GM23338 (cell line): ENCODE measurements at regions not wholly inside any gene's neighbourhood (a gene's known extent, or its start where the extent isn't known, plus 50 kb on each side); places are given as distances from the start of the nearest gene placed in this dataset.

Experiments
- ATAC-seq: fragments of 200-7000 bp; cut with Tn5 transposase; 3 replicates; pipeline ENCODE4 v1.9.1; 2020
- DNase-seq: peaks from one replicate; pipeline ENCODE4 v3.0.0-alpha.2; 2015; ENCODE audit warnings: low spot score
- H2AFZ ChIP-seq: fragments of 200-600 bp; sonication (generic); 2 replicates; pipeline ENCODE4 v1.8.0; 2016; ENCODE audit warnings: antibody characterized with exemption, mild to moderate bottlenecking, moderate library complexity
- H3F3A ChIP-seq: fragments of 200-600 bp; sonication (generic); replicated peaks from 2 replicates; pipeline ENCODE4 v1.8.0; 2017; ENCODE audit warnings: antibody characterized with exemption, mixed run types, low read depth
- H3K27ac ChIP-seq: fragments of 200-600 bp; sonication (generic); 2 replicates; pipeline ENCODE4 v1.6.1; 2016; ENCODE audit warnings: low read depth
- H3K27me3 ChIP-seq: fragments of 200-600 bp; sonication (generic); 2 replicates; pipeline ENCODE4 v1.8.0; 2016; ENCODE audit warnings: mild to moderate bottlenecking, mixed run types, moderate library complexity; ENCODE audit not compliant: insufficient read depth
- H3K36me3 ChIP-seq: fragments of 200-600 bp; sonication (generic); 2 replicates; pipeline ENCODE4 v1.8.0; 2016; ENCODE audit warnings: mild to moderate bottlenecking; ENCODE audit not compliant: insufficient read depth
- H3K4me1 ChIP-seq: fragments of 200-600 bp; sonication (generic); 2 replicates; pipeline ENCODE4 v1.8.0; 2016; ENCODE audit warnings: mild to moderate bottlenecking, moderate library complexity; ENCODE audit not compliant: insufficient read depth
- H3K4me2 ChIP-seq: fragments of 200-600 bp; sonication (generic); 2 replicates; pipeline ENCODE4 v1.7.1; 2017; ENCODE audit warnings: mixed run types
- H3K4me3 ChIP-seq: fragments of 200-600 bp; sonication (generic); 2 replicates; pipeline ENCODE4 v1.6.1; 2016; ENCODE audit warnings: mixed run types
- H3K79me2 ChIP-seq: fragments of 200-600 bp; sonication (generic); replicated peaks from 2 replicates; pipeline ENCODE4 v1.8.0; 2017; ENCODE audit warnings: mild to moderate bottlenecking; ENCODE audit not compliant: insufficient read depth
- H3K9me2 ChIP-seq: fragments of 200-600 bp; sonication (generic); 2 replicates; pipeline ENCODE4 v1.8.0; 2017; ENCODE audit not compliant: insufficient read depth
- H4K20me1 ChIP-seq: fragments of 200-600 bp; sonication (generic); replicated peaks from 2 replicates; pipeline ENCODE4 v1.8.0; 2017; ENCODE audit warnings: mild to moderate bottlenecking; ENCODE audit not compliant: insufficient read depth
- H3K27ac Mint-ChIP-seq: 2 replicates; pipeline ENCODE4 v1.8.0; 2020; ENCODE audit warnings: inconsistent platforms, mild to moderate bottlenecking, moderate library complexity, mixed read lengths
- H3K27me3 Mint-ChIP-seq: 3 replicates; pipeline ENCODE4 v1.8.0; 2022; ENCODE audit warnings: low read depth, mild to moderate bottlenecking, moderate library complexity, mixed read lengths, inconsistent platforms; ENCODE audit not compliant: insufficient read depth, poor library complexity
- H3K36me3 Mint-ChIP-seq: 3 replicates; pipeline ENCODE4 v1.8.0; 2021; ENCODE audit warnings: low read depth, mild to moderate bottlenecking, inconsistent platforms, moderate library complexity, mixed read lengths
- H3K4me1 Mint-ChIP-seq: 3 replicates; pipeline ENCODE4 v1.8.0; 2020; ENCODE audit warnings: mild to moderate bottlenecking, inconsistent platforms, mixed read lengths
- H3K4me3 Mint-ChIP-seq: 3 replicates; pipeline ENCODE4 v1.8.0; 2021; ENCODE audit warnings: moderate library complexity, mild to moderate bottlenecking, inconsistent platforms, mixed read lengths
- H3K9me3 Mint-ChIP-seq: 3 replicates; pipeline ENCODE4 v1.8.0; 2020; ENCODE audit warnings: moderate library complexity, mild to moderate bottlenecking, inconsistent platforms, mixed read lengths
- CREB1 ChIP-seq: fragments of 250-450 bp; sonication (Bioruptor Pico); IDR thresholded peaks from 2 replicates; pipeline ENCODE4 v1.5.0; 2020; ENCODE audit warnings: low read depth, mild to moderate bottlenecking, moderate library complexity
- CTCF ChIP-seq, 2 experiments: fragments of 200-600 bp in 1 of 2; sonication (generic) in 1 of 2; conservative IDR thresholded peaks; 2 replicates each; pipeline versions ENCODE4 v1.5.1 to v1.6.1; 2016 to 2017; ENCODE audit warnings: antibody characterized with exemption in 2 of 2, low read depth in 2 of 2, mild to moderate bottlenecking in 2 of 2, moderate library complexity in 1 of 2
- ETS1 ChIP-seq: IDR thresholded peaks from 2 replicates; pipeline ENCODE4 v1.6.1; 2016; ENCODE audit warnings: antibody characterized with exemption
- EZH2 ChIP-seq: fragments of 200-600 bp; sonication (generic); IDR thresholded peaks from one replicate; pipeline ENCODE4 v1.8.0; 2017; ENCODE audit warnings: antibody characterized with exemption, mild to moderate bottlenecking, low read depth; ENCODE audit not compliant: unreplicated experiment
- EZH2phosphoT487 ChIP-seq: fragments of 200-600 bp; sonication (generic); IDR thresholded peaks from one replicate; pipeline ENCODE4 v1.8.1; 2018; ENCODE audit warnings: antibody characterized with exemption; ENCODE audit not compliant: unreplicated experiment
- JUNB ChIP-seq: IDR thresholded peaks from one replicate; pipeline ENCODE4 v1.6.1; 2016; ENCODE audit warnings: antibody characterized with exemption; ENCODE audit not compliant: unreplicated experiment
- NANOG ChIP-seq: IDR thresholded peaks from 2 replicates; pipeline ENCODE4 v1.6.1; 2016; ENCODE audit warnings: antibody characterized with exemption, borderline replicate concordance
- POLR2AphosphoS5 ChIP-seq: IDR thresholded peaks from 2 replicates; pipeline ENCODE4 v1.6.1; 2016; ENCODE audit warnings: antibody characterized with exemption, low read depth
- REST ChIP-seq: IDR thresholded peaks from one replicate; pipeline ENCODE4 v1.6.1; 2018; ENCODE audit warnings: antibody characterized with exemption; ENCODE audit not compliant: unreplicated experiment
- STAT1 ChIP-seq: IDR thresholded peaks from one replicate; pipeline ENCODE4 v1.6.1; 2016; ENCODE audit warnings: antibody characterized with exemption; ENCODE audit not compliant: unreplicated experiment
- ZNF114 ChIP-seq: fragments of 250-450 bp; sonication (Bioruptor Pico); IDR thresholded peaks from 2 replicates; pipeline ENCODE4 v1.5.0; 2020; ENCODE audit warnings: mild to moderate bottlenecking, moderate library complexity
- ZNF331 ChIP-seq: fragments of 250-450 bp; sonication (Bioruptor Pico); IDR thresholded peaks from 2 replicates; pipeline ENCODE4 v1.5.0; 2020; ENCODE audit warnings: low read depth, mild to moderate bottlenecking, moderate library complexity
- ZNF462 ChIP-seq: fragments of 250-450 bp; sonication (Bioruptor Pico); IDR thresholded peaks from 2 replicates; pipeline ENCODE4 v1.5.0; 2020; ENCODE audit warnings: mild to moderate bottlenecking, moderate library complexity

GRCh38 chr5:6096101-6096500, 282.2 kb downstream of the MED10 start:
- Histone ChIP-seq H3K27me3 (no peaks in the 10 kb centered on the region), H3K27ac (no peak overlapping the region), H3K36me3 (no peaks in the 10 kb centered on the region), H3K4me2 (no peak overlapping the region), H3K4me1 (no peaks in the 10 kb centered on the region), H3K79me2 (no peaks in the 10 kb centered on the region), H4K20me1 (no peaks in the 10 kb centered on the region), H2AFZ (no peak overlapping the region), H3K4me3 (no peak overlapping the region), H3K9me2 (no peaks in the 10 kb centered on the region), H3F3A (no peaks in the 10 kb centered on the region)
- Mint-ChIP-seq H3K36me3 (peaks cover 3% of the 10 kb centered on the region; the same call in 1 of the 3 replicates), H3K4me3 (no peak overlapping the region), H3K27ac (no peak overlapping the region), H3K27me3 (no peaks in the 10 kb centered on the region), H3K4me1 (peaks cover 9% of the 10 kb centered on the region; the same call in 2 of the 3 replicates), H3K9me3 (peaks cover 7% of the 10 kb centered on the region; the same call in 1 of the 3 replicates)
- no peak for DNase-seq
- ATAC-seq, result no peak
- no peak for TF ChIP-seq ETS1
- TF ChIP-seq ZNF114 (CRISPR knock-in tag), result no peak
- no peak for TF ChIP-seq STAT1
- no peak for TF ChIP-seq CTCF (conservative IDR thresholded peaks at IDR 0.05; ENCODE audit: low read depth in 2 of 2)
- TF ChIP-seq EZH2phosphoT487, result no peak
- no peak for TF ChIP-seq EZH2
- TF ChIP-seq REST, result no peak
- TF ChIP-seq JUNB, result no peak
- TF ChIP-seq POLR2AphosphoS5, result no peak
- no peak for TF ChIP-seq NANOG
- no peak for TF ChIP-seq ZNF462 (CRISPR knock-in tag)
- no peak for TF ChIP-seq ZNF331 (CRISPR knock-in tag)
- no peak for TF ChIP-seq CREB1 (CRISPR knock-in tag)
